ENCODE measurements at regions not wholly inside any gene's neighbourhood (a gene's known extent, or its start where the extent isn't known, plus 50 kb on each side); places are given as distances from the start of the nearest gene placed in this dataset.
"Not testable (repeated sequence)": the region's sequence is repeated elsewhere in the genome, so short reads cannot be mapped to it uniquely, and the experiment has no call there.

DNA sequence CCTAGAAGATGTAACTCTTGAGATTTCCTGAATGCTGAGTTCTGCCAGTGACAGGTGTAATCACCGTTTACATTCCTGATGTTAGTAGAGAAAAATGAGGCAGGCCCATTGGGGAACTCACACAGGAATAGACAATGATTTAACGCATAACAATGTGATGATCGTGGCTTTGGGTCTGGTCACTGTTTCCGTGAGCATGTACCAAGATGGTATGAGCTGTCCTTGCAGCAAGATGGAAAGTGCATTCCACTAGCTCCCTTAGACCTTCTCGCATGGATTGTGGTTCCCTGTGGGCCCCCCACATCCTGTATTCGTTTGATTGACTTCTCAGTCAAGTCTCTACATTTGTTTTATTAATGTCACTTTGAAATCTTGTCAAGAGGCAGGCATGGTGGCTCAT, 124.0 kb upstream of the DAP start (continued):
- no peak for TF ChIP-seq CREB1 (IDR thresholded peaks at IDR 0.05)
- TF ChIP-seq GTF2F1 (IDR thresholded peaks at IDR 0.05; ENCODE audit: borderline replicate concordance, low read depth, low read length): no peak
- TF ChIP-seq SP2 (IDR thresholded peaks at IDR 0.05; ENCODE audit: low read length): no peak
- TF ChIP-seq RFX5 (IDR thresholded peaks at IDR 0.05; ENCODE audit: borderline replicate concordance, low read depth, low read length): no peak
- TF ChIP-seq POLR2AphosphoS5 (IDR thresholded peaks at IDR 0.05; ENCODE audit: low read depth, low read length): no peak

DNA sequence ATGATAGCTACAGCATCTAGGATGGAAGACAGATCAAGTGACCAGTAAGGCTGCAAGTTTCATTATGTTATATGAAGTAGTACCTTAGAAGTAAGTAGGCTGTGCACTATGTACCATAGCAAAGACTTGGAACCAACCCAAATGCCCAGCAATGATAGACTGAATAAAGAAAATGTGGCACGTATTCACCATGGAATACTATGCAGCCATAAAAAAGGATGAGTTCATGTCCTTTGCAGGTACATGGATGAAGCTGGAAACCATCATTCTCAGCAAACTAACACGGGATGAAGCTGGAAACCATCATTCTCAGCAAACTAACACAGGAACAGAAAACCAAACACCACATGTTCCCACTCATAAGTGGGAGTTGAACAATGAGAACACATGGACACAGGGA, 122.9 kb upstream of the DAP start:
- POLR2A ChIA-PET (ENCODE audit: partially characterized antibody); H3K27ac ChIP-seq (ENCODE audit: low read depth, low read length): not testable (repeated sequence)

More for the DNA sequence above, 122.9 kb upstream of the DAP start:
- not testable (repeated sequence) for H4K8ac ChIP-seq (ENCODE audit: extremely low read depth, insufficient read depth, low read length); H3K9ac ChIP-seq (replicated peaks in 1 of 4; ENCODE audit: extremely low read depth in 1 of 4, low read depth in 3 of 4, low read length in 3 of 4); H3K4me2 ChIP-seq (ENCODE audit: insufficient read depth in 1 of 2, low read depth in 2 of 2, low read length in 2 of 2); H3K36me3 ChIP-seq (ENCODE audit: control insufficient read depth in 2 of 4, insufficient read depth in 4 of 4, low read length in 3 of 4); H3K9me3 ChIP-seq (ENCODE audit: insufficient read depth in 2 of 2, low read depth in 1 of 2, low read length in 1 of 2); H3K4me3 ChIP-seq (ENCODE audit: extremely low read depth in 1 of 4, insufficient read depth in 2 of 4, low read depth in 3 of 4, low read length in 4 of 4); H3K56ac ChIP-seq (replicated peaks; ENCODE audit: insufficient read length, low read depth, low read length); FAIRE-seq; H3K4me1 ChIP-seq (replicated peaks in 1 of 4; ENCODE audit: control insufficient read depth in 3 of 4, insufficient read depth in 4 of 4, low read length in 3 of 4); H3K79me1 ChIP-seq (ENCODE audit: low read depth, low read length); H2BK20ac ChIP-seq (ENCODE audit: low read length); H3K23ac ChIP-seq (ENCODE audit: insufficient read length); H2AFZ ChIP-seq (ENCODE audit: low read length); H2BK15ac ChIP-seq (ENCODE audit: low read length); H2BK12ac ChIP-seq (ENCODE audit: low read depth, low read length); H3K14ac ChIP-seq (ENCODE audit: insufficient read length); DNase-seq (ENCODE audit: low read depth in 1 of 2, low spot score in 2 of 2); H3K18ac ChIP-seq (ENCODE audit: extremely low read depth, low read length); H4K5ac ChIP-seq (ENCODE audit: insufficient read length, low read depth, low read length); H2BK120ac ChIP-seq (replicated peaks; ENCODE audit: low read depth, low read length); H2AK5ac ChIP-seq (ENCODE audit: low read depth, low read length); H4K20me1 ChIP-seq (replicated peaks in 1 of 2; ENCODE audit: control insufficient read depth in 1 of 2, insufficient read depth in 2 of 2, low read length in 2 of 2); H4K91ac ChIP-seq (replicated peaks; ENCODE audit: insufficient read length, low read length); H3K27me3 ChIP-seq (replicated peaks in 1 of 4; ENCODE audit: control insufficient read depth in 3 of 4, extremely low read depth in 1 of 4, insufficient read depth in 3 of 4, low read length in 3 of 4); H3K79me2 ChIP-seq (ENCODE audit: control insufficient read depth in 1 of 2, insufficient read depth in 2 of 2, low read length in 2 of 2); H2BK5ac ChIP-seq (ENCODE audit: low read depth, low read length); H3K4ac ChIP-seq (replicated peaks; ENCODE audit: insufficient read length, low read depth, low read length); H3K23me2 ChIP-seq (ENCODE audit: low read depth, low read length)
- WGBS, 2 experiments (ENCODE audit: extremely low coverage in 1 of 2, insufficient coverage in 1 of 2, insufficient read length in 1 of 2, insufficient replicate concordance in 2 of 2, low coverage in 1 of 2, low lambda C conversion rate in 2 of 2, missing lambda C conversion rate in 1 of 2): 89% methylated on average over 2 of the region's 2 CpGs; no CpG with 5 or more reads in 1 of the 2 experiments
- CTCF ChIA-PET (ENCODE audit: partially characterized antibody): interaction anchor here (1.2 to 2.0 kb wide), 5 partner anchors 10 to 110 kb away, joined by 3 to 5 read pairs (median 4); no protein-coding TSS in a partner anchor

Data from H1 (cell line).